Vagina (tissue), 2 donors: ENCODE measurements at regions not wholly inside any gene's neighbourhood (a gene's known extent, or its start where the extent isn't known, plus 50 kb on each side); places are given as distances from the start of the nearest gene placed in this dataset.

Experiments
- POLR2A ChIP-seq, 2 donors: fragments of 450-650 bp; IDR thresholded peaks; one replicate each; pipeline ENCODE4 v1.6.1; 2017; ENCODE audit warnings: antibody characterized with exemption in 2 of 2, mild to moderate bottlenecking in 2 of 2, moderate library complexity in 2 of 2
- POLR2AphosphoS5 ChIP-seq, 2 donors: sonication (generic); formaldehyde crosslinking; IDR thresholded peaks; one replicate each; pipeline ENCODE4 v1.9.0; 2017; ENCODE audit warnings: antibody characterized with exemption in 2 of 2, mild to moderate bottlenecking in 2 of 2, low read depth in 1 of 2; ENCODE audit not compliant: insufficient read depth in 1 of 2
- TF ChIP-seq, protein P1 (sequence below), 3 experiments: fragments of 450-650 bp in 2 of 3; fragments of 200-600 bp in 1 of 3; sonication (generic) in 1 of 3; IDR thresholded peaks; one replicate each; pipeline ENCODE4 v1.5.1; 2017 to 2019; ENCODE audit warnings: antibody characterized with exemption in 3 of 3, mild to moderate bottlenecking in 2 of 3, moderate library complexity in 2 of 3

DNA sequence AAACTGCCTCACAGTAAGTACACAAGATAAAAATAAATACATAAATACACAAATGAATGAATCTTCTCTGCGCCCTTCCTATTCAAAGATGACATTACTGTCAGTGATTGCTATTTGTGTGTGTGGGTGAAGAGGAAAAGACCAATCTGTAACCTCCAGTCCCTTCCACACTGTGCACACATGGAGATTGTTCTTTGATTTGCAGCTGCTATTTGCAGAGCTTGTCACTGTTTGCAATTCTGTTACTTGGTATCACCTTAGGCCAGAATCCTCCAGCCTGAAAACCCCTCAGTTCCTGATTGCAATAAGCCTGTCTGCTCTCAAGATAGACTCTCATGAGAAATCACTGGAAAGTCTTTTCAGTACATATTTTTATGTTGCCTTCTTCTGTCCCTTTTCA, 1314.9 kb downstream of the PCDH9 start:
- TF ChIP-seq, protein P1, sequence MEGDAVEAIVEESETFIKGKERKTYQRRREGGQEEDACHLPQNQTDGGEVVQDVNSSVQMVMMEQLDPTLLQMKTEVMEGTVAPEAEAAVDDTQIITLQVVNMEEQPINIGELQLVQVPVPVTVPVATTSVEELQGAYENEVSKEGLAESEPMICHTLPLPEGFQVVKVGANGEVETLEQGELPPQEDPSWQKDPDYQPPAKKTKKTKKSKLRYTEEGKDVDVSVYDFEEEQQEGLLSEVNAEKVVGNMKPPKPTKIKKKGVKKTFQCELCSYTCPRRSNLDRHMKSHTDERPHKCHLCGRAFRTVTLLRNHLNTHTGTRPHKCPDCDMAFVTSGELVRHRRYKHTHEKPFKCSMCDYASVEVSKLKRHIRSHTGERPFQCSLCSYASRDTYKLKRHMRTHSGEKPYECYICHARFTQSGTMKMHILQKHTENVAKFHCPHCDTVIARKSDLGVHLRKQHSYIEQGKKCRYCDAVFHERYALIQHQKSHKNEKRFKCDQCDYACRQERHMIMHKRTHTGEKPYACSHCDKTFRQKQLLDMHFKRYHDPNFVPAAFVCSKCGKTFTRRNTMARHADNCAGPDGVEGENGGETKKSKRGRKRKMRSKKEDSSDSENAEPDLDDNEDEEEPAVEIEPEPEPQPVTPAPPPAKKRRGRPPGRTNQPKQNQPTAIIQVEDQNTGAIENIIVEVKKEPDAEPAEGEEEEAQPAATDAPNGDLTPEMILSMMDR (IDR thresholded peaks at IDR 0.05), result no peak
- TF ChIP-seq POLR2AphosphoS5 (IDR thresholded peaks at IDR 0.05; ENCODE audit: insufficient read depth in 1 of 2, low read depth in 1 of 2) (no peak), POLR2A (IDR thresholded peaks at IDR 0.05) (no peak)
